Glutamatergic neuron (in vitro differentiated cells): ENCODE measurements at regions not wholly inside any gene's neighbourhood (a gene's known extent, or its start where the extent isn't known, plus 50 kb on each side); places are given as distances from the start of the nearest gene placed in this dataset.

Source experiments
- DNase-seq: peaks from one replicate; pipeline ENCODE4 v3.0.0; 2022
- H3K27ac Mint-ChIP-seq: one replicate; pipeline ENCODE4 v1.8.0; 2020; ENCODE audit warnings: mild to moderate bottlenecking, mixed read lengths, inconsistent platforms; ENCODE audit not compliant: unreplicated experiment
- H3K27me3 Mint-ChIP-seq: one replicate; pipeline ENCODE4 v1.8.0; 2020; ENCODE audit warnings: mild to moderate bottlenecking, moderate library complexity, mixed read lengths, inconsistent platforms; ENCODE audit not compliant: unreplicated experiment
- H3K36me3 Mint-ChIP-seq: one replicate; pipeline ENCODE4 v1.8.0; 2020; ENCODE audit warnings: mild to moderate bottlenecking, mixed read lengths, inconsistent platforms; ENCODE audit not compliant: unreplicated experiment
- H3K4me1 Mint-ChIP-seq: one replicate; pipeline ENCODE4 v1.8.0; 2020; ENCODE audit warnings: mild to moderate bottlenecking, low read depth, mixed read lengths, inconsistent platforms; ENCODE audit not compliant: unreplicated experiment
- H3K4me3 Mint-ChIP-seq: one replicate; pipeline ENCODE4 v1.8.0; 2020; ENCODE audit warnings: mild to moderate bottlenecking, mixed read lengths, inconsistent platforms; ENCODE audit not compliant: unreplicated experiment
- H3K9me3 Mint-ChIP-seq: one replicate; pipeline ENCODE4 v1.8.0; 2020; ENCODE audit warnings: mild to moderate bottlenecking, moderate library complexity, mixed read lengths, inconsistent platforms; ENCODE audit not compliant: unreplicated experiment
- CTCF ChIP-seq: fragments of 200-600 bp; sonication (generic); IDR thresholded peaks from one replicate; pipeline ENCODE4 v1.5.0; 2021; ENCODE audit not compliant: partially characterized antibody, unreplicated experiment

- Mint-ChIP-seq H3K9me3 (no peaks in the 10 kb centered on the region), H3K36me3 (no peaks in the 10 kb centered on the region), H3K4me1 (peaks cover 6% of the 10 kb centered on the region), H3K4me3 (no peak overlapping the region), H3K27ac (no peak overlapping the region), H3K27me3 (no peaks in the 10 kb centered on the region)
- no peak for TF ChIP-seq CTCF
- no peak for DNase-seq
These were observed 132.7 kb upstream of the CTAGE1 start for GRCh38 chr18:22550366-22550765.

DNA sequence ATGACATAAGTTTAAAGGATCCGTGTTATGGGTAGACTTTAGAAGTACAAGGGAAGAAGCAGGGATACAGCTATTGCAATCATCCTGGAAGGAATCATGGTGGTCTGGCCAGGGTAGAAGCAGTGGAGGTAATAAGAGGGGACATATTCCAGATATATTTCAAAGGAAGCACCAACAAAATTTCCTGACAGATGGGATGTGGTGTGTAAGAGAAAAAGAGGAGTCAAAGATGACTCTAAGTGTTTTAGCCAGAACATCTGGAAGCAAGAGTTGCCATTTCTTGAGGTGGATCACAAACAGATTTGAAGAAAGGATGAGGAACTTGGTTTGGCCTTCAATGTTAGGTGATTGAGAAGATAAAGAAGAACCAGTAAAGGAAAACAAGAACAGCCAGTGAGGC lies 133.1 kb upstream of the CTAGE1 start:
- Mint-ChIP-seq H3K4me3 (no peak overlapping the region), H3K9me3 (no peaks in the 10 kb centered on the region), H3K27me3 (no peaks in the 10 kb centered on the region), H3K4me1 (peaks cover 6% of the 10 kb centered on the region), H3K27ac (no peak overlapping the region), H3K36me3 (no peaks in the 10 kb centered on the region)
- no peak for TF ChIP-seq CTCF
- no peak for DNase-seq

DNA sequence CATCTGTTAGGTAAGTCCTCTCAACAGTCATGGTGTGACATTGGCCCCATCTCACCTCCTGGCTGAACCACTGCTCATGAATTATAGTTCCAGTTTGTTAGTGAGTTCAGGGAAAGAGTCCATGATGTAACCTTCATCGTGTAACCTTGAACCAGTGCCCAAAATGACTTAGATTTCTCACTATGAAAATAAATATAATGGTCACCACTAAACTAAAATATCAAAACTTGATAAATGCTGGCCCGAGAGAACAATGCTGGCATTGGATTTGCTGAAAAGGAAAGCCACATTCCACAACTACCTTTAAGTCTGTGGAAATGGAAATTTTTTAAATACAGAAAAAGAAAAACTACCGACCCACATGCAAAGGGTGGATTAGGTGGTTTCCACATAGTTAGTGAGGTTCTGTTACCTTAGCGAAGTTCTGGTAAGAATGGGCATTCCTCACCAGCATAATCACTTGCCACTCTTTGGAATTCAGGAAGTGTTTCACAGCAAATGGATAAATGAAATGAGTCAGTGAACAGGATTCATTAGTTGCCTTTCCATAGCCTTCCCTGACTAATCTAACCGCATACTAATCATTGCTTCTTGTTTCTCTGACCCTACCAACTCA lies 133.9 kb upstream of the CTAGE1 start:
- H3K27me3 Mint-ChIP-seq: no peaks in the 10 kb centered on the region
- TF ChIP-seq CTCF: no peak
- no peaks in the 10 kb centered on the region for H3K9me3 Mint-ChIP-seq
- no peak for DNase-seq
- no peaks in the 10 kb centered on the region for H3K36me3 Mint-ChIP-seq
- H3K4me3 Mint-ChIP-seq: no peak overlapping the region
- H3K27ac Mint-ChIP-seq: no peak overlapping the region
- H3K4me1 Mint-ChIP-seq: peaks cover 6% of the 10 kb centered on the region

DNA sequence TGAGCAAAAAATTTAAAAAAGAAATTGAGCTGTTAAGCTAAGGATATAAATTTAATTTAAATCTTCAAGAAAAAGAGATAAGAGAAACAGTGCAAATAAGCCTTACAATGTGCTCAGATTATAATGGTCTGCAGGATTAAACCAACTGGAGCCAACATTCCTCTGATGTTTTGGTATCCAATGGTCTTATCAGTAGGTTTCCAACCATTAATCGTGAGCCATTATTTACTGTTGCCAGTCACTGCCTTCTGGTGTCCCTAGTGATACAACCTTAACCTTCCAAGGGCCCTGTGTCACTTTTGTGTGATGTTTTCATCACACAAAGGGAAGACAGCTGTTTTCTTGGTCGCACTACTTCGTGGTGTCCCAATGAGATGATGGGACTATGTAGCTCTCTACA lies 134.5 kb upstream of the CTAGE1 start:
- DNase-seq: no peak
- H3K4me3 Mint-ChIP-seq: no peak overlapping the region
- H3K27ac Mint-ChIP-seq: no peak overlapping the region
- no peaks in the 10 kb centered on the region for H3K36me3 Mint-ChIP-seq
- peaks cover 6% of the 10 kb centered on the region for H3K4me1 Mint-ChIP-seq
- H3K9me3 Mint-ChIP-seq: no peaks in the 10 kb centered on the region
- peaks cover under 1% of the 10 kb centered on the region for H3K27me3 Mint-ChIP-seq
- TF ChIP-seq CTCF: no peak

DNA sequence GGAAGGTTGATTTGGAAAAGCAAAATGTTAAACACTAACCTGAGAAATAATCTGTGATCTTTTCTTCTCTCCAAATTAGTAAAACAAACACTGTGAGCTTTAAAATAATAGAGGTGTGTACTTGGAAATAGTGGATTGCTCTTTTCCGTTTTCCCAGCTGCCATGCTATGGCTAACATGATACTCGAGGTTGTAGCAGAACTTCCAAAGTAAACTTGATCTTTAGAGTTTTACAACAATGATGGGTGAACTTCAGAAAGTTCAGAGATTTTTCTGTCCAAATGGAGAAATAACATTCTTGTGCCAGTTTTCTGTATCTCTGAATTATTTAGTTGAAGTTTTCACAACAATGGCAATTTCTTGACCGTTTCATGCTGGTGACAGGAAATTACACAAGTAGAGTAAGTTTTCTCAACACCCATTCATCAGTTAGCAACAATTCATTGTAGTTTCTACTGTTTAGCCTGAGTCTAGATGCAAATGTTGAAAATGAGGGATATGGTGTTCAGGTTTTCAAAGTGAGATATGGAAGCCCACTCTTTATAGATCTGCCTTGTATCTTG lies 135.3 kb upstream of the CTAGE1 start:
- TF ChIP-seq CTCF: no peak
- peaks cover 4% of the 10 kb centered on the region for H3K27me3 Mint-ChIP-seq
- no peak for DNase-seq
- no peaks in the 10 kb centered on the region for H3K36me3 Mint-ChIP-seq
- H3K4me1 Mint-ChIP-seq: peaks cover 3% of the 10 kb centered on the region
- no peak overlapping the region for H3K4me3 Mint-ChIP-seq
- H3K9me3 Mint-ChIP-seq: no peaks in the 10 kb centered on the region
- H3K27ac Mint-ChIP-seq: no peak overlapping the region
